ENCODE measurements at regions not wholly inside any gene's neighbourhood (a gene's known extent, or its start where the extent isn't known, plus 50 kb on each side); places are given as distances from the start of the nearest gene placed in this dataset.

GRCh38 chr13:89791971-89792630 is 1555.4 kb upstream of the MIR17HG start:
- TF ChIP-seq CTCF (IDR thresholded peaks at IDR 0.05) = no peak
- TF ChIP-seq POLR2AphosphoS5 (IDR thresholded peaks at IDR 0.05) = no peak
